ENCODE measurements at regions not wholly inside any gene's neighbourhood (a gene's known extent, or its start where the extent isn't known, plus 50 kb on each side); places are given as distances from the start of the nearest gene placed in this dataset.

DNA sequence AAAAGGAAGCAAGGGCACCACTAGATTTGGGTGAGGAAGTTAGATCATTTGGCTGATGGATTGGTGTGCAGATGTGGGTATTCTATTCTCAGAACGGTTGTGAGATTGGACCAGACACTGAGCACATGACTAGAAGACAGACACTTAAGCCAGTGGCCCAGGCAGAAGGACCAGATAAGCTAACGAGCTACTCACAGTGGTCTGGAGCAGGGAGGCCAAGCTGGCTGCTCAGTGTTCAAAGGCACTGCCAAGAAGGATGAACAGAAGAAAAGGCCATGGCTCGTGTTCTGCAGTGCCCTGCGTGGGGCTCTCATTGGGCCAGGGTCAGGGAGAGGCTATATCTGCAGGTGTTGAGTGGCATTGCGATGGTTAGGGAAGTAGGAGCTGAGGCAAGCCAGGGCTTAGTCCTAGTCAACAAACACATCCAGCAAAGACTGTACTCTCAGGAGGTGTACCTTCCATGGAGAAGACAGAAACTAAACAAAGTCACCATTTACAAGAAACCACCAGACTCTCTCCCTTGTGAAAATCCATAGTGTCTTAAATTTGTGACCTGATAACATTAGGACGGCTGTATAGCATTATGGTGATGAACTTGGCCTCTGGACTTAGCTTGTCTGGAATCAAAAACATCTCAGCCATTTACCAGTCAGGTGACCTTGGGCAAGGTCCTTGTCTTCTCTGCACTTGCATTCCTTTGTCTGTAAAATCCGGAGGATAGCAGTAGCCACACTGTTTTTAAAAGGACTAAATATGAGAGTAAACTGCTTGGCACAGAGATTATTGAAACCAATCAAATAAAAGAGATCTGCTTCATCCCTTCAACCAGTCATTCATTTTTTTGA, 274.5 kb downstream of the SIPA1L2 start:
- BruUV-seq (replicated peaks) = no TSS peak
- H3K36me3 ChIP-seq (ENCODE audit: insufficient read depth, low read length, poor library complexity, severe bottlenecking) = no peaks in the 10 kb centered on the region

GRCh38 chr1:232353001-232353400, 276.9 kb downstream of the SIPA1L2 start:
- Histone ChIP-seq H3K27me3 (replicated peaks; ENCODE audit: insufficient read depth, low read depth, low read length, poor library complexity) (peaks cover 2% of the 10 kb centered on the region), H3K9me3 (ENCODE audit: low read depth, low read length, poor library complexity, severe bottlenecking) (no peaks in the 10 kb centered on the region), H3K36me3 (ENCODE audit: insufficient read depth, low read length, poor library complexity, severe bottlenecking) (no peaks in the 10 kb centered on the region), H3K4me3 (ENCODE audit: low read depth, low read length, poor library complexity, severe bottlenecking) (no peak overlapping the region), H3K27ac (ENCODE audit: low read depth, low read length, poor library complexity, severe bottlenecking) (no peak overlapping the region), H3K4me1 (ENCODE audit: insufficient read depth, low read length, poor library complexity, severe bottlenecking) (no peaks in the 10 kb centered on the region)
- no peak for DNase-seq (ENCODE audit: low spot score)
- no TSS peak for BruUV-seq (replicated peaks)
- ChIA-PET CTCF (no interaction called here), POLR2A (ENCODE audit: low non-redundant PET) (no interaction called here)
- TF ChIP-seq, protein P1, sequence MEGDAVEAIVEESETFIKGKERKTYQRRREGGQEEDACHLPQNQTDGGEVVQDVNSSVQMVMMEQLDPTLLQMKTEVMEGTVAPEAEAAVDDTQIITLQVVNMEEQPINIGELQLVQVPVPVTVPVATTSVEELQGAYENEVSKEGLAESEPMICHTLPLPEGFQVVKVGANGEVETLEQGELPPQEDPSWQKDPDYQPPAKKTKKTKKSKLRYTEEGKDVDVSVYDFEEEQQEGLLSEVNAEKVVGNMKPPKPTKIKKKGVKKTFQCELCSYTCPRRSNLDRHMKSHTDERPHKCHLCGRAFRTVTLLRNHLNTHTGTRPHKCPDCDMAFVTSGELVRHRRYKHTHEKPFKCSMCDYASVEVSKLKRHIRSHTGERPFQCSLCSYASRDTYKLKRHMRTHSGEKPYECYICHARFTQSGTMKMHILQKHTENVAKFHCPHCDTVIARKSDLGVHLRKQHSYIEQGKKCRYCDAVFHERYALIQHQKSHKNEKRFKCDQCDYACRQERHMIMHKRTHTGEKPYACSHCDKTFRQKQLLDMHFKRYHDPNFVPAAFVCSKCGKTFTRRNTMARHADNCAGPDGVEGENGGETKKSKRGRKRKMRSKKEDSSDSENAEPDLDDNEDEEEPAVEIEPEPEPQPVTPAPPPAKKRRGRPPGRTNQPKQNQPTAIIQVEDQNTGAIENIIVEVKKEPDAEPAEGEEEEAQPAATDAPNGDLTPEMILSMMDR (conservative IDR thresholded peaks at IDR 0.05; ENCODE audit: low read depth, low read length) = no peak
- no peak for TF ChIP-seq EZH2 (IDR thresholded peaks at IDR 0.05; ENCODE audit: borderline replicate concordance, low read depth, low read length, poor library complexity, severe bottlenecking)
- intact Hi-C loops (cut with micrococcal nuclease; ENCODE audit: unreplicated experiment) = no loop called here

More for the DNA sequence above, 274.5 kb downstream of the SIPA1L2 start:
- POLR2A ChIA-PET (ENCODE audit: low non-redundant PET) = no interaction called here
- Histone ChIP-seq H3K4me3 (ENCODE audit: low read depth, low read length, poor library complexity, severe bottlenecking) (no peak overlapping the region), H3K4me1 (ENCODE audit: insufficient read depth, low read length, poor library complexity, severe bottlenecking) (no peaks in the 10 kb centered on the region), H3K27me3 (replicated peaks; ENCODE audit: insufficient read depth, low read depth, low read length, poor library complexity) (peaks cover 2% of the 10 kb centered on the region), H3K27ac (ENCODE audit: low read depth, low read length, poor library complexity, severe bottlenecking) (no peak overlapping the region), H3K9me3 (ENCODE audit: low read depth, low read length, poor library complexity, severe bottlenecking) (no peaks in the 10 kb centered on the region)
- DNase-seq (ENCODE audit: low spot score) = no peak
- intact Hi-C loops (cut with micrococcal nuclease; ENCODE audit: unreplicated experiment) = no loop called here
- TF ChIP-seq, protein P1 (conservative IDR thresholded peaks at IDR 0.05; ENCODE audit: low read depth, low read length) = no peak
- TF ChIP-seq EZH2 (IDR thresholded peaks at IDR 0.05; ENCODE audit: borderline replicate concordance, low read depth, low read length, poor library complexity, severe bottlenecking) = no peak
- CTCF ChIA-PET = no interaction called here

DNA sequence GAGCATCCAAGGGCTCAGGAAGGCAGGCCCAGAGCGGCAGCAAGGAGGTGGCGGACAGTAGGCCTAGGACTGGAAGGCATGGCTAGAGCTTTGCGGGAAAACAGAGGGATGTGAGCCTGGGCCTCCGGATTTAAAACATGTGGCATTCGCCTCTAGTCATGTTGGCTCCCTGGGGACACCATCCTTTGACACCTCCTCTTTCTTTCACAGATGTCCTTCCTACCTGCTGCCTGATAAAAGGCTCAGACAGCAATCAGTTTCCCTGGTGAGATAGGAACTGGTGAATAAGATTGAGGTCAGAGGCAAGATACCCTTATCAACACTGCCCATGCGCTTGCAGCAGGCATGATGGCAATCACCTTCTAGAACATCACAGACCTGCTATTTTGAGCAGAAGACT, 277.6 kb downstream of the SIPA1L2 start:
- H3K27ac ChIP-seq (ENCODE audit: low read depth, low read length, poor library complexity, severe bottlenecking) = no peak overlapping the region
- no peaks in the 10 kb centered on the region for H3K36me3 ChIP-seq (ENCODE audit: insufficient read depth, low read length, poor library complexity, severe bottlenecking)
- H3K27me3 ChIP-seq (replicated peaks; ENCODE audit: insufficient read depth, low read depth, low read length, poor library complexity) = peaks cover 2% of the 10 kb centered on the region
- ChIA-PET CTCF (no interaction called here), POLR2A (ENCODE audit: low non-redundant PET) (no interaction called here)
- no peak for TF ChIP-seq EZH2 (IDR thresholded peaks at IDR 0.05; ENCODE audit: borderline replicate concordance, low read depth, low read length, poor library complexity, severe bottlenecking)
- TF ChIP-seq, protein P1 (conservative IDR thresholded peaks at IDR 0.05; ENCODE audit: low read depth, low read length) = no peak
- no peak for DNase-seq (ENCODE audit: low spot score)
- H3K4me3 ChIP-seq (ENCODE audit: low read depth, low read length, poor library complexity, severe bottlenecking) = no peak overlapping the region
- no TSS peak for BruUV-seq (replicated peaks)
- intact Hi-C loops (cut with micrococcal nuclease; ENCODE audit: unreplicated experiment) = no loop called here
- H3K4me1 ChIP-seq (ENCODE audit: insufficient read depth, low read length, poor library complexity, severe bottlenecking) = no peaks in the 10 kb centered on the region
- no peaks in the 10 kb centered on the region for H3K9me3 ChIP-seq (ENCODE audit: low read depth, low read length, poor library complexity, severe bottlenecking)
